VCaP (cell line): ENCODE measurements at regions not wholly inside any gene's neighbourhood (a gene's known extent, or its start where the extent isn't known, plus 50 kb on each side); places are given as distances from the start of the nearest gene placed in this dataset.
"Not testable (repeated sequence)": the region's sequence is repeated elsewhere in the genome, so short reads cannot be mapped to it uniquely, and the experiment has no call there.

Experiments used
- H3K27ac ChIP-seq: fragments of 450-650 bp; 2 replicates; pipeline ENCODE4 v1.5.1; 2017
- CTCF ChIP-seq: fragments of 450-650 bp; conservative IDR thresholded peaks from 2 replicates; pipeline ENCODE4 v1.5.1; 2017; ENCODE audit warnings: mild to moderate bottlenecking, moderate library complexity

- no peak for TF ChIP-seq CTCF
- H3K27ac ChIP-seq: no peak overlapping the region
These were observed 127.8 kb downstream of the TBX19 start for GRCh38 chr1:168408539-168408865.

- no peak for TF ChIP-seq CTCF
- no peak overlapping the region for H3K27ac ChIP-seq
These were observed 127.3 kb downstream of the TBX19 start for GRCh38 chr1:168407832-168408538.

GRCh38 chr1:168405906-168406549 lies 125.4 kb downstream of the TBX19 start:
- TF ChIP-seq CTCF: no peak
- no peak overlapping the region for H3K27ac ChIP-seq

- no peak for TF ChIP-seq CTCF
These were observed 122.5 kb downstream of the TBX19 start for GRCh38 chr1:168403140-168403539.

GRCh38 chr1:168402466-168402865 lies 121.8 kb downstream of the TBX19 start:
- not testable (repeated sequence) for H3K27ac ChIP-seq

More at GRCh38 chr1:168403140-168403539, 122.5 kb downstream of the TBX19 start:
- H3K27ac ChIP-seq: no peak overlapping the region

GRCh38 chr1:168401341-168401740 lies 120.7 kb downstream of the TBX19 start:
- TF ChIP-seq CTCF: no peak
- H3K27ac ChIP-seq: no peak overlapping the region

- no peak overlapping the region for H3K27ac ChIP-seq
These were observed 119.5 kb downstream of the TBX19 start for GRCh38 chr1:168400139-168400538.

More at GRCh38 chr1:168400139-168400538, 119.5 kb downstream of the TBX19 start:
- no peak for TF ChIP-seq CTCF
